HepG2 (cell line): ENCODE measurements at regions not wholly inside any gene's neighbourhood (a gene's known extent, or its start where the extent isn't known, plus 50 kb on each side); places are given as distances from the start of the nearest gene placed in this dataset.

Source experiments
- ATAC-seq: fragments of 200-7000 bp; cut with Tn5 transposase; 3 replicates; pipeline ENCODE4 v1.9.1; 2020; ENCODE audit warnings: mild to moderate bottlenecking, moderate library complexity
- BruUV-seq: library from RNA; stranded (reverse); fragments of 400-500 nt; replicated peaks from 2 replicates; lab custom pipeline; 2021; lab: Mats Ljungman, UMichigan
- CTCF ChIA-PET: fragments of 300-600 bp; formaldehyde crosslinking; extraction: SDS; loops from one replicate; lab custom pipeline; 2021; ENCODE audit warnings: low total read pairs, inconsistent platforms, low intra/inter-chr PET ratio; lab: Yijun Ruan, JAX
- POLR2A ChIA-PET: fragments of 350-600 bp; sonication (Branson Sonifier 250); formaldehyde crosslinking; loops from one replicate; lab custom pipeline; 2020; ENCODE audit warnings: antibody characterized with exemption, inconsistent platforms; lab: Yijun Ruan, JAX
- DNase-seq: peaks from one replicate; pipeline ENCODE4 v3.0.0-alpha.2; 2015; ENCODE audit warnings: low spot score
- FAIRE-seq: peaks from 3 replicates; lab custom pipeline; 2011; peaks lifted over from hg19 to GRCh38; lab: Jason Lieb, UNC
- H2AFZ ChIP-seq: one replicate; pipeline ENCODE4 v1.6.1; 2011; ENCODE audit warnings: low read length, inconsistent platforms
- H3K27ac ChIP-seq: fragments of 300-600 bp; 3 replicates; pipeline ENCODE4 v1.8.0; 2011; ENCODE audit warnings: mixed run types, mild to moderate bottlenecking, mixed read lengths, low read length, inconsistent platforms; ENCODE audit not compliant: insufficient read depth; ENCODE audit errors: extremely low read length
- H3K27me3 ChIP-seq, 2 experiments: fragments of 200-600 bp in 1 of 2; 2 replicates in 1 of 2; 3 replicates in 1 of 2; pipeline versions ENCODE4 v1.6.0 to v1.8.0; 2011; ENCODE audit warnings: low read length in 2 of 2, mild to moderate bottlenecking in 2 of 2, moderate library complexity in 2 of 2, inconsistent platforms in 1 of 2; ENCODE audit not compliant: insufficient read depth in 2 of 2, control insufficient read depth in 1 of 2
- H3K36me3 ChIP-seq, 2 experiments: fragments of 200-600 bp in 1 of 2; replicated peaks in 1 of 2; 2 replicates in 1 of 2; 3 replicates in 1 of 2; pipeline versions ENCODE4 v1.5.1 to v1.8.0; 2011; ENCODE audit warnings: low read length in 2 of 2, inconsistent platforms in 1 of 2; ENCODE audit not compliant: insufficient read depth in 2 of 2, control insufficient read depth in 1 of 2
- H3K4me1 ChIP-seq: 2 replicates; pipeline ENCODE4 v1.5.1; 2012; ENCODE audit warnings: low read length, inconsistent platforms; ENCODE audit not compliant: insufficient read depth
- H3K4me2 ChIP-seq: 2 replicates; pipeline ENCODE4 v1.6.0; 2011; ENCODE audit warnings: low read depth, low read length, inconsistent platforms
- H3K4me3 ChIP-seq, 3 experiments: fragments of 200-600 bp in 1 of 3; sonication (generic), shearing (Covaris generic) in 1 of 3; replicated peaks in 1 of 3; 2 replicates each; pipeline ENCODE4 v1.5.1; 2011 to 2016; ENCODE audit warnings: low read length in 3 of 3, inconsistent platforms in 2 of 3, low read depth in 2 of 3, mild to moderate bottlenecking in 2 of 3, control low read depth in 1 of 3, mixed read lengths in 1 of 3; ENCODE audit not compliant: insufficient read depth in 1 of 3
- H3K79me2 ChIP-seq: one replicate; pipeline ENCODE4 v1.6.1; 2011; ENCODE audit warnings: low read length, inconsistent platforms; ENCODE audit not compliant: insufficient read depth
- H3K9ac ChIP-seq: 2 replicates; pipeline ENCODE4 v1.6.0; 2011; ENCODE audit warnings: mild to moderate bottlenecking, low read depth, low read length, inconsistent platforms; ENCODE audit not compliant: insufficient read depth
- H3K9me3 ChIP-seq: 2 replicates; pipeline ENCODE4 v1.5.1; 2012; ENCODE audit warnings: mild to moderate bottlenecking, low read length
- H4K20me1 ChIP-seq: 2 replicates; pipeline ENCODE4 v1.6.0; 2011; ENCODE audit warnings: inconsistent platforms, mild to moderate bottlenecking, low read length, moderate library complexity; ENCODE audit not compliant: insufficient read depth
- ATF7-NPFF ChIP-seq: sonication (generic); formaldehyde crosslinking; IDR thresholded peaks from 2 replicates; pipeline ENCODE4 v1.8.1; 2023; ENCODE audit warnings: mild to moderate bottlenecking, low read depth, missing genetic modification reagents, moderate library complexity
- DR1 ChIP-seq: sonication (generic); formaldehyde crosslinking; IDR thresholded peaks from 2 replicates; pipeline ENCODE4 v1.8.0; 2021; ENCODE audit warnings: mild to moderate bottlenecking, missing genetic modification reagents, inconsistent platforms
- KDM4B ChIP-seq: sonication (generic); formaldehyde crosslinking; IDR thresholded peaks from 2 replicates; pipeline ENCODE4 v1.4.0; 2020; ENCODE audit warnings: missing genetic modification reagents
- MAZ ChIP-seq, 2 experiments: sonication (generic) in 1 of 2; formaldehyde crosslinking in 1 of 2; IDR thresholded peaks; 2 replicates each; pipeline versions ENCODE4 v1.5.0 to v1.6.1; 2012 to 2020; ENCODE audit warnings: low read depth in 2 of 2, mild to moderate bottlenecking in 2 of 2, borderline replicate concordance in 1 of 2, improper control_type of control experiment in 1 of 2, low read length in 1 of 2, missing genetic modification reagents in 1 of 2, moderate library complexity in 1 of 2
- NAIF1 ChIP-seq: sonication (generic); formaldehyde crosslinking; IDR thresholded peaks from 2 replicates; pipeline ENCODE4 v1.5.0; 2020; ENCODE audit warnings: mild to moderate bottlenecking, missing genetic modification reagents, borderline replicate concordance
- PLSCR1 ChIP-seq: sonication (generic); formaldehyde crosslinking; IDR thresholded peaks from 2 replicates; pipeline ENCODE4 v1.5.0; 2020; ENCODE audit warnings: missing genetic modification reagents, mild to moderate bottlenecking, borderline replicate concordance
- RCOR2 ChIP-seq: IDR thresholded peaks from 2 replicates; pipeline ENCODE4 v1.6.1; 2016; ENCODE audit warnings: missing biosample characterization, missing genetic modification reagents
- ZKSCAN8 ChIP-seq: IDR thresholded peaks from 2 replicates; pipeline ENCODE4 v1.6.1; 2016; ENCODE audit warnings: borderline replicate concordance, missing genetic modification reagents, missing compliant biosample characterization
- ZMAT5 ChIP-seq: sonication (generic); formaldehyde crosslinking; IDR thresholded peaks from 2 replicates; pipeline ENCODE4 v1.5.0; 2020; ENCODE audit warnings: mild to moderate bottlenecking, low read depth, missing genetic modification reagents, borderline replicate concordance
- ZNF124 ChIP-seq: sonication (generic); formaldehyde crosslinking; IDR thresholded peaks from 2 replicates; pipeline ENCODE4 v1.4.0; 2020; ENCODE audit warnings: missing genetic modification reagents
- ZNF33A ChIP-seq: sonication (generic); formaldehyde crosslinking; IDR thresholded peaks from 2 replicates; pipeline ENCODE4 v1.5.1; 2020; ENCODE audit warnings: missing genetic modification reagents, mild to moderate bottlenecking, moderate library complexity, borderline replicate concordance
- ZNF616 ChIP-seq: sonication (generic); formaldehyde crosslinking; IDR thresholded peaks from 2 replicates; pipeline ENCODE4 v1.5.0; 2020; ENCODE audit warnings: low read depth, mild to moderate bottlenecking, missing genetic modification reagents
- ZNF709 ChIP-seq: sonication (generic); formaldehyde crosslinking; IDR thresholded peaks from 2 replicates; pipeline ENCODE4 v1.5.0; 2020; ENCODE audit warnings: mild to moderate bottlenecking, missing genetic modification reagents
- ZSCAN25 ChIP-seq: sonication (generic); formaldehyde crosslinking; IDR thresholded peaks from 2 replicates; pipeline ENCODE4 v1.8.0; 2022; ENCODE audit warnings: mild to moderate bottlenecking, missing genetic modification reagents
- WGBS: methylation state at CpG from one replicate; pipeline ENCODE4 v1.1.6; 2017; ENCODE audit warnings: low lambda C conversion rate; 5-methylcytosine and 5-hydroxymethylcytosine counted together
- in situ Hi-C: cut with HindIII; loops from 2 replicates; pipeline ENCODE4 v1.10.0; 2017; ENCODE audit warnings: low pct_unique_long_range_greater_than_20kb; ENCODE audit not compliant: extremely low pct_ligation_motif_present
- intact Hi-C: fragments of 100-400 bp; cut with micrococcal nuclease; formaldehyde crosslinking; loops from one replicate; pipeline ENCODE4 v1.10.0; 2022; ENCODE audit not compliant: unreplicated experiment

GRCh38 chr7:51918581-51918980 lies 602.0 kb upstream of the COBL start:
- POLR2A ChIA-PET: no interaction called here

GRCh38 chr7:51901489-51901840 lies 584.9 kb upstream of the COBL start:
- H3K27ac ChIP-seq: no peak overlapping the region
- H2AFZ ChIP-seq: no peak overlapping the region
- H3K4me1 ChIP-seq: no peaks in the 10 kb centered on the region
- BruUV-seq: no TSS peak
- ATAC-seq (no peak), DNase-seq (no peak), FAIRE-seq (no peak)
- intact Hi-C loops (no loop called here), in situ Hi-C loops (no loop called here)
- no peaks in the 10 kb centered on the region for H4K20me1 ChIP-seq
- H3K9me3 ChIP-seq: no peaks in the 10 kb centered on the region
- 4% methylated on average over 4 of the region's 13 CpGs for WGBS
- no peaks in the 10 kb centered on the region for H3K79me2 ChIP-seq
- peaks cover 0 to 1% of the 10 kb centered on the region in 2 experiments; a peak in 2 of 5 replicates for H3K27me3 ChIP-seq
- no peak overlapping the region for H3K9ac ChIP-seq
- CTCF ChIA-PET: no interaction called here
- no peak for TF ChIP-seq RCOR2 (CRISPR knock-in tag)
- no peak for TF ChIP-seq ATF7-NPFF (CRISPR knock-in tag)
- no peak for TF ChIP-seq MAZ (IDR thresholded peaks at IDR 0.05; ENCODE audit: borderline replicate concordance, low read depth, low read length)
- no peak for TF ChIP-seq MAZ (CRISPR knock-in tag; IDR thresholded peaks at IDR 0.05; ENCODE audit: low read depth)
- no peak for TF ChIP-seq ZNF709 (CRISPR knock-in tag)
- TF ChIP-seq ZKSCAN8: no peak
- no peak overlapping the region for H3K4me2 ChIP-seq
- H3K36me3 ChIP-seq: no peaks in the 10 kb centered on the region
- H3K4me3 ChIP-seq: no peak overlapping the region
- POLR2A ChIA-PET: no interaction called here

More at GRCh38 chr7:51918581-51918980, 602.0 kb upstream of the COBL start:
- DNase-seq (no peak), FAIRE-seq (no peak), ATAC-seq (no peak)
- H3K79me2 ChIP-seq: no peaks in the 10 kb centered on the region
- 0% methylated on average over 3 of the region's 3 CpGs for WGBS
- no peak overlapping the region for H3K4me2 ChIP-seq
- H3K27me3 ChIP-seq: no peaks in the 10 kb centered on the region
- in situ Hi-C loops: no loop called here
- CTCF ChIA-PET: no interaction called here
- no peaks in the 10 kb centered on the region for H3K4me1 ChIP-seq
- no peak overlapping the region for H2AFZ ChIP-seq
- no peaks in the 10 kb centered on the region for H4K20me1 ChIP-seq
- no peak overlapping the region for H3K9ac ChIP-seq
- intact Hi-C loops: no loop called here
- H3K36me3 ChIP-seq: no peaks in the 10 kb centered on the region
- no peak overlapping the region for H3K27ac ChIP-seq
- TF ChIP-seq ZMAT5 (CRISPR knock-in tag) (no peak), ZSCAN25 (no peak), ZNF616 (CRISPR knock-in tag) (no peak), ZNF33A (CRISPR knock-in tag) (no peak), NAIF1 (CRISPR knock-in tag) (no peak), ZNF124 (no peak), DR1 (CRISPR knock-in tag) (no peak), PLSCR1 (CRISPR knock-in tag) (no peak), KDM4B (CRISPR knock-in tag) (no peak)
- TF ChIP-seq, all 625 proteins: peak for 0
- Histone ChIP-seq H3K4me3 (no peak overlapping the region), H3K9me3 (peaks cover 7% of the 10 kb centered on the region)
- BruUV-seq: no TSS peak
